Stomach (tissue), 8 donors: ENCODE measurements at regions not wholly inside any gene's neighbourhood (a gene's known extent, or its start where the extent isn't known, plus 50 kb on each side); places are given as distances from the start of the nearest gene placed in this dataset.

ENCODE experiments used
- DNase-seq, 2 donors: peaks; one replicate each; pipeline versions ENCODE4 v3.0.0 to v3.0.0-alpha.2; 2013 to 2019
- H3K27ac ChIP-seq, 5 donors: fragments of 200-600 bp in 4 of 5; sonication (generic) in 4 of 5; one replicate each; pipeline ENCODE4 v1.5.1; 2013 to 2019; ENCODE audit warnings: mild to moderate bottlenecking in 1 of 5, moderate library complexity in 1 of 5
- H3K27me3 ChIP-seq, 3 donors: fragments of 200-600 bp; sonication (generic); one replicate each; pipeline ENCODE4 v1.5.1; 2017 to 2019; ENCODE audit warnings: mixed run types in 1 of 3
- H3K36me3 ChIP-seq, 4 donors: fragments of 200-600 bp; sonication (generic); 1 replicate in 3 of 4; 2 replicates in 1 of 4; pipeline ENCODE4 v1.5.1; 2016 to 2019
- H3K4me1 ChIP-seq, 4 donors: fragments of 200-600 bp; sonication (generic); one replicate each; pipeline ENCODE4 v1.5.1; 2016 to 2019
- H3K4me3 ChIP-seq, 4 donors: fragments of 200-600 bp; sonication (generic) in 3 of 4; one replicate each; pipeline ENCODE4 v1.5.1; 2016 to 2019; ENCODE audit warnings: mild to moderate bottlenecking in 1 of 4
- H3K9me3 ChIP-seq, 4 donors: fragments of 200-600 bp; sonication (generic); one replicate each; pipeline ENCODE4 v1.5.1; 2016 to 2019
- EP300 ChIP-seq: sonication (generic); formaldehyde crosslinking; IDR thresholded peaks from one replicate; pipeline ENCODE4 v1.6.1; 2017; ENCODE audit warnings: antibody characterized with exemption
- POLR2A ChIP-seq, 4 donors: fragments of 450-650 bp; IDR thresholded peaks; one replicate each; pipeline ENCODE4 v1.6.1; 2016; ENCODE audit warnings: antibody characterized with exemption in 4 of 4, control low read depth in 2 of 4, mild to moderate bottlenecking in 1 of 4, moderate library complexity in 1 of 4
- POLR2AphosphoS5 ChIP-seq, 3 donors: sonication (generic); formaldehyde crosslinking; IDR thresholded peaks; one replicate each; pipeline ENCODE4 v1.6.1; 2016; ENCODE audit warnings: antibody characterized with exemption in 3 of 3
- WGBS, 5 donors: extraction: QIAGEN DNeasy Blood & Tissue Kit in 3 of 5; methylation state at CpG; one replicate each; pipeline versions ENCODE4 v1.1.5 to v1.1.7; 2013 to 2018; 5-methylcytosine and 5-hydroxymethylcytosine counted together
- intact Hi-C: fragments of 100-400 bp; cut with DNase I; formaldehyde crosslinking; loops from one replicate; pipeline ENCODE4 v1.15.1; 2023; ENCODE audit warnings: low total_unique reads
- TF ChIP-seq, protein P1 (sequence below), 7 experiments: fragments of 450-650 bp in 4 of 7; fragments of 200-600 bp in 3 of 7; sonication (generic) in 3 of 7; IDR thresholded peaks; one replicate each; pipeline ENCODE4 v1.5.1; 2016 to 2019; ENCODE audit warnings: antibody characterized with exemption in 7 of 7, control low read depth in 2 of 7, mild to moderate bottlenecking in 1 of 7
- donor health status: healthy with polysubstance abuse.
- donor health status: Bipolar disorder and iron deficiency.
- donor health status: healthy.

DNA sequence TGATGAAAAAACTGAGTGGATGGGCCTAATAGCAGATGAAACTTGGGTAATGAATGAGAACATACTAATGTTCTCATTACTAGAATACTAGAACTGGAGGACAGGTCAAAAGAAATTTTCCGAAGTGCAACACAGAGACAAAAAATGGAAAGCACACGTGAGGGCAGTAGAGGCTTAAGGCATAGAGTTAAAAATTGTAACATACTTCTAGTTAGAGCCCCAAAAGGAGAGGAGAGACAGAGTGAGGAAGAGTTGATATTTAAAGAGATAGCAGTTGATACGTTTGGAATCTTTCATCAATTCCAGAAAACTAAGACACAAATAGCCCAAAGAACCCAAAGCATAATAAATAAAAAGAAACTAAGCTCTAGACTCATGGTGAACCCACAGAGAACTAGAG, 327.9 kb downstream of the SQOR start:
- DNase-seq = no peak
- H3K27me3 ChIP-seq = no peaks in the 10 kb centered on the region
- TF ChIP-seq POLR2AphosphoS5 (IDR thresholded peaks at IDR 0.05) (no peak), POLR2A (IDR thresholded peaks at IDR 0.05) (no peak), EP300 (no peak)
- TF ChIP-seq, protein P1, sequence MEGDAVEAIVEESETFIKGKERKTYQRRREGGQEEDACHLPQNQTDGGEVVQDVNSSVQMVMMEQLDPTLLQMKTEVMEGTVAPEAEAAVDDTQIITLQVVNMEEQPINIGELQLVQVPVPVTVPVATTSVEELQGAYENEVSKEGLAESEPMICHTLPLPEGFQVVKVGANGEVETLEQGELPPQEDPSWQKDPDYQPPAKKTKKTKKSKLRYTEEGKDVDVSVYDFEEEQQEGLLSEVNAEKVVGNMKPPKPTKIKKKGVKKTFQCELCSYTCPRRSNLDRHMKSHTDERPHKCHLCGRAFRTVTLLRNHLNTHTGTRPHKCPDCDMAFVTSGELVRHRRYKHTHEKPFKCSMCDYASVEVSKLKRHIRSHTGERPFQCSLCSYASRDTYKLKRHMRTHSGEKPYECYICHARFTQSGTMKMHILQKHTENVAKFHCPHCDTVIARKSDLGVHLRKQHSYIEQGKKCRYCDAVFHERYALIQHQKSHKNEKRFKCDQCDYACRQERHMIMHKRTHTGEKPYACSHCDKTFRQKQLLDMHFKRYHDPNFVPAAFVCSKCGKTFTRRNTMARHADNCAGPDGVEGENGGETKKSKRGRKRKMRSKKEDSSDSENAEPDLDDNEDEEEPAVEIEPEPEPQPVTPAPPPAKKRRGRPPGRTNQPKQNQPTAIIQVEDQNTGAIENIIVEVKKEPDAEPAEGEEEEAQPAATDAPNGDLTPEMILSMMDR (IDR thresholded peaks at IDR 0.05) = no peak
- no peak overlapping the region for H3K4me3 ChIP-seq
- peaks cover 0 to 21% (median 7%) of the 10 kb centered on the region in 4 donors for H3K9me3 ChIP-seq
- no peaks in the 10 kb centered on the region for H3K4me1 ChIP-seq
- no peaks in the 10 kb centered on the region for H3K36me3 ChIP-seq
- no peak overlapping the region for H3K27ac ChIP-seq
- WGBS, 5 donors = 72 to 89% (median 85%) methylated on average over 3 of the region's 3 CpGs
- intact Hi-C loops = no loop called here

DNA sequence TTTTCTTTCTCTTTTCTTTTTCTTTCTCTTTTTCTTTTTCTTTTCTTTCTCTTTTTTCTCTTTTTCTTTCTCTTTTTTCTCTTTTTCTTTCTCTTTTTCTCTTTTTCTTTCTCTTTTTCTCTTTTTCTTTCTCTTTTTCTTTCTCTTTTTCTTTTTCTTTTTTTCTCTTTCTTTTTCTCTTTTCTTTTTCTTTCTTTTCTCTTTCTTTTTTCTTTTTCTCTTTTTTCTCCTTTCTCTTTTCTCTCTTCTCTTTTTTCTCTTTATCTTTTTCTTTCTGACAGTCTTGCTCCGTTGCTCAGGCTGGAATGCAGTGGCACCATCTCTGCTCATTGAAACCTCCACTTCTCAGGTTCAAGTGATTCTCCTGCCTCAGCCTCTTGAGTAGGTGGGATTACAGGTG, 335.7 kb downstream of the SQOR start:
- DNase-seq = no peak
- no peaks in the 10 kb centered on the region for H3K36me3 ChIP-seq
- H3K9me3 ChIP-seq = no peaks in the 10 kb centered on the region
- H3K27ac ChIP-seq = no peak overlapping the region
- TF ChIP-seq, protein P1 (IDR thresholded peaks at IDR 0.05) = no peak
- no peak for TF ChIP-seq EP300
- TF ChIP-seq POLR2A (IDR thresholded peaks at IDR 0.05) = no peak
- TF ChIP-seq POLR2AphosphoS5 (IDR thresholded peaks at IDR 0.05) = no peak
- no peaks in the 10 kb centered on the region for H3K27me3 ChIP-seq
- intact Hi-C loops = loop anchor here (10.0 kb wide), 1 partner anchor 134 kb away; no protein-coding TSS in a partner anchor
- no peaks in the 10 kb centered on the region for H3K4me1 ChIP-seq
- H3K4me3 ChIP-seq = no peak overlapping the region
- 76 to 100% (median 88%) methylated on average over 1 of the region's 1 CpG for WGBS, 5 donors

DNA sequence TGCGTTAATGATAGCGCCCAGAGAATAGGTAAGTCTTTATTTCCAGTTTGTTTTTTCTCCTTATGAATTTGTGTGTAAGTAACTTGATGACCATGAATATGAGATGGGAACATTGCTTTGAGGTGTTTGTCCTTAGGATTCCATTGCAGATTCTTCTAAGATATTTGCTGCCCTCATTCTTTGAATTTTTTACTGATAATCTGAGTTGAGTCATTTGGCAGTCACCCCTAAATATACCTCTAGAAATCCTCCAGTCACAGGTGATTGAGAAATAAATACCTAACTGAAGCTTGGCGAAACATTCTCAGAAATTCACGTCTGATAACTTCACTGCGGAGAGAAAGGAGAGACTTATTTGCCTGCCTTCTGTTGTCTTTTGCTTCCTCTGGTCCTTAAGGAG, 345.5 kb downstream of the SQOR start:
- intact Hi-C loops = no loop called here
- Histone ChIP-seq H3K4me1 (no peaks in the 10 kb centered on the region), H3K27ac (no peak overlapping the region), H3K27me3 (no peaks in the 10 kb centered on the region), H3K4me3 (no peak overlapping the region), H3K36me3 (no peaks in the 10 kb centered on the region), H3K9me3 (peaks cover 0 to 7% (median under 1%) of the 10 kb centered on the region in 4 donors)
- WGBS, 5 donors = 76 to 87% (median 86%) methylated on average over 5 of the region's 5 CpGs
- TF ChIP-seq EP300 = no peak
- no peak for TF ChIP-seq POLR2A (IDR thresholded peaks at IDR 0.05)
- TF ChIP-seq, protein P1 (IDR thresholded peaks at IDR 0.05) = no peak
- TF ChIP-seq POLR2AphosphoS5 (IDR thresholded peaks at IDR 0.05) = no peak
- DNase-seq = no peak

DNA sequence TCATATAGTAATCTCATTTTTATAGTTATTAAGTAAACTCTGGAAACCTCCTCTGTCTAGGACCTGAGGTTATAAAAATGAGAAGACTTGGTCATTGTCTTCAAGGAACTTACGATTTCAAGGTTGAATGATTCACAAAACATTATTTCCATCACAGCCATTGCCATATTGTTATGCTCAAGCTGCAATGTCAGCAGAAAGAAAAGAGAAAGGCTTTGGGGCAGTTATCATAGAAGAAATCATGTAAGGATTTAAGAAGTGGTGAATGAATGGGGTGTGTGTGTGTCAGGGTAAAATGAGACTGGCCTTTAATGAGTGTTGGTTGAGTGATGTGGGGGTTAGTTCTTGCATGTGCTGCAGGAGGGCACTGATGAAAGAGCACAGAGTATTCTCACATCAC, 346.8 kb downstream of the SQOR start:
- DNase-seq = no peak
- no peaks in the 10 kb centered on the region for H3K36me3 ChIP-seq
- H3K4me1 ChIP-seq = no peaks in the 10 kb centered on the region
- 29 to 87% (median 76%) methylated on average over 1 of the region's 1 CpG for WGBS, 5 donors
- TF ChIP-seq POLR2AphosphoS5 (IDR thresholded peaks at IDR 0.05) = no peak
- TF ChIP-seq, protein P1 (IDR thresholded peaks at IDR 0.05) = no peak
- no peak for TF ChIP-seq POLR2A (IDR thresholded peaks at IDR 0.05)
- TF ChIP-seq EP300 = no peak
- H3K27ac ChIP-seq = no peak overlapping the region
- intact Hi-C loops = no loop called here
- no peak overlapping the region for H3K4me3 ChIP-seq
- H3K9me3 ChIP-seq = peaks cover 0 to 19% (median 6%) of the 10 kb centered on the region in 4 donors
- no peaks in the 10 kb centered on the region for H3K27me3 ChIP-seq
